Kidney tubule cell (primary cell): ENCODE measurements at regions not wholly inside any gene's neighbourhood (a gene's known extent, or its start where the extent isn't known, plus 50 kb on each side); places are given as distances from the start of the nearest gene placed in this dataset.
"Not testable (repeated sequence)": the region's sequence is repeated elsewhere in the genome, so short reads cannot be mapped to it uniquely, and the experiment has no call there.

Source experiments
- DNase-seq: peaks from one replicate; pipeline ENCODE4 v3.0.0-alpha.2; 2018; ENCODE audit warnings: low spot score

DNA sequence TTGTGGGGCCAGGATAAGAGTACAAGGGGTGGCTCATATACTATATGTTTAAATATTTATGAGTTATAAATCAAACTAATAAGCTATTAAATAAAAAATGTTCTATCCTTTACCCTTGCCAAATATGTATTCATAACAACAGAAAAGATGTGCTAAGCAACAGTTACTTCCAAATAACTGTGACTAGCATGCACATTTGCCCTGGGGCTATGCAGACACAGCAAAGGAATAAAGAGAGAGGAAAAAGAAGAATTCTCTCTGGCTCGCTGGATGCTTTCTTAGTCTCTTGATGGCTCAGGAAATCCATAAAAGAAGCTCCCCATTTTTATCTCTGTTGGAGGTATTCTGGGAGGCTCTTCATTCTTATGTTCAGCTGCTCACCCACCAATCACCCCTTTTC, 182.4 kb upstream of the ATP10B start:
- DNase-seq, result no peak

GRCh38 chr5:161030229-161030628, 178.2 kb upstream of the ATP10B start:
- no peak for DNase-seq

DNA sequence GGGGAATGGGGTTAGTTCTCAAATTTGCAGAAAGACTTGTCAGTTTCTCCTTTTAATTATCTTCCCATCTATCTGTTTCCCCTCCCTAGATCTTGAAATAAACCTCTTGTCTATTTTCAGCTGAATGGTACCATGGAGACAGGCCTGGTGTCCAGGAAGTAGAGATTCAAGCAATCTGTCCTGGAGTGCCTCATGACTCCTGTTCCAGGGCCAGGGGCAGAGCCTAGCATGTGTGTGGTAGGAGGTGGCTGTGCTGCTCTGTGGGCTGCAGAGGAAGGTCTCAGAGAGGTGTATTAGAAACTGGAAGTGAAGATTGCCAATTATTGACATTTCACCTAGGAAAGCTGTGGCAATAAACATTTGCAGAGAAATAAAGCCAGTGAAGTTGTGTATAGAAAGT, 175.8 kb upstream of the ATP10B start:
- DNase-seq, result no peak

GRCh38 chr5:161023551-161023950, 171.5 kb upstream of the ATP10B start:
- DNase-seq, result no peak

- DNase-seq, result no peak
Measured at GRCh38 chr5:161022151-161022550, 170.1 kb upstream of the ATP10B start.

GRCh38 chr5:161009817-161010216, 157.8 kb upstream of the ATP10B start:
- DNase-seq, result no peak

DNA sequence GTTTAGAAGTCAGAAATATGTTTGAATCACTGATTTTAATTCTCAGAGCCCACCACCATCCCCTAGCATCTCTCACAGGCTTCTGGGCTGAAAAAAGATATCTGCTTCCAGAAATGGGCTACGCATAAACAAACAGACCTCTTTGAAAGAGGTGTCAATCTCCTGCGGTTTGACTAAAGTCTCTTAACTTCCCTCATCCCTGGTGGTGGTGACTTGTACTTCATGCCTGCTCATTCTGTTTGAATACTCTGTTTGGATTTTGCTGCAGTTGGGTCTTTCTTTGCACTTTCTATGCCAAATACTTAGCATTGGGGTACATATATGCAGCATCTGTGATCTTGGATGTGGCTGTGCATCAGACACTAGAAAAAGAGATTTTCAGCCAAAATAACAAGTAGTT, 157.2 kb upstream of the ATP10B start:
- no peak for DNase-seq

DNA sequence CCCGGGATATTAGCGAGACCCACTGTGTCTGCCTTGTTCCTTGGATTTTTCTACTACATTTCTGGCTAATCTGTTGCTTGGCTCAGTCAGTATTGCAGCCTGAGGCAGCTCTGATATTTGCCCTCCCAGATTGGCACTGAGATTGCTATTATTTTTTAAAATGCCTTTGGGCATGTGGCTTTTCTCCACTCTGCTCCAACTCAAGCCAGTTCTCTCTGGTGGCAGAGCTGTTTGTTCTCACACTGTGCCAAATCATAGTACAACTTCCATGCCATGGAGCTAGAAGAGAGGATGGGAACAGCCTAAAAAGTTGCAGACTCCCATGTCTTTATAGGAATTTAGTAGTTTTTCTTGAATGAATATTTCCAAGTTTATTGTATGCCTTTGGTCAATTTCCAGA, 155.9 kb upstream of the ATP10B start:
- no peak for DNase-seq

GRCh38 chr5:161002571-161003074, 150.6 kb upstream of the ATP10B start:
- DNase-seq, result no peak

GRCh38 chr5:161001604-161002003, 149.6 kb upstream of the ATP10B start:
- DNase-seq, result no peak

DNA sequence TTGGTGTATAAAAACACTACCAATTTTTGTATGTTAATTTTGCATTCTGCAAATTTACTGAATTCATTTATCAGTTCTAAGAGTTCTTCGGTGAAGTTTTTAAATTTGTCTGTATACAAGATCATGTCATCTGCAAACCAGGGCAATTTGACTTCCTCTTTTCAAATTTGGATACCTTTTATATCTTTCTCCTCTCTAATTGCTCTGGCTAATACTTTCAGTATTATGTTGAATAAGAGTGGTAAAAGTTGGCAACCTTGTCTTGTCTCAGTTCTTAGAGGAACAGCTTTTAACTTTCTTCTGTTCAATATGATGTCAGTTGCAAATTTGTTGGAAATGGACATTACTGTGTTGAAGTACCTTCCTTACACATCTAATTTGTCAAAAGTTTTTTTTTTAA, 149.1 kb upstream of the ATP10B start:
- DNase-seq, result not testable (repeated sequence)

DNA sequence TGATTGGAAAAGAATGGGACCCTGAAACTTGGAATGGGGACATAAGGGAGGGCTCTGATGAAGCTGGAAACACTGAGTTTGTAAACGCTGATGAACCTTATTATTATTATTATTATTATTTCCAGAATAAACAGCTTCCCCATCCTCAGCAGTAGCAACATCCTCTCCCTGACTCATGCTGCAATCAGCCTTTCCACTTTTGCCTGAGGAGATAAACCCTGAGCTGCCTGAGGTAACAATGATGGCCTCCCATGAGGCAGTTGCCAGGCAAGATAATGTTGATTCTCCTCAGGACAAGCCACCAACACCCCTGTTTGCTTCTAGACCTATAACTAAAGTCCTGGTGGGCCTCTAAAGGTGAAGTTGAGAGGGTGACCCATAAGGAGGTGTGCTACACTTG, 139.2 kb upstream of the ATP10B start:
- DNase-seq, result no peak

GRCh38 chr5:160979385-160979784, 127.4 kb upstream of the ATP10B start:
- no peak for DNase-seq

DNA sequence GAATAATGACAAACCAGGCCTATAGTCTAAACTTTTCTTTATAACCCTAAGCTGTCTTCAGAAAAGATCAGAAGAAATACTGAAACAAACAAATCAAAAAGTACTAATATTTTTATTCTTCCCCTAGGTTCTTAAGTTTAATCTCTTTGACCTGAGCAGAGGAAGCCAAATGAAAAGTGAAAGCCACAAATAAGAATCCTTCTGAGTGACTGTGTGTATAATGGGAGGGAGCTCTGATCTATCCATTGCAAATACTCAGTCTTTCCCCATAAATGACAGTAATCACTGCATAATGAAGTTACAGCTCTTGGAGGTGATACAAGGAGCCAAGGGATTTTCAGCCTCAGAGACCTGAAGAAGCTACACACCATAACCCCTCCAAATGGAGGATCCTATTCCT, 126.9 kb upstream of the ATP10B start:
- DNase-seq, result peak; percentile 17

- DNase-seq, result peak; percentile 17
Measured at GRCh38 chr5:160976181-160976580, 124.2 kb upstream of the ATP10B start.

DNA sequence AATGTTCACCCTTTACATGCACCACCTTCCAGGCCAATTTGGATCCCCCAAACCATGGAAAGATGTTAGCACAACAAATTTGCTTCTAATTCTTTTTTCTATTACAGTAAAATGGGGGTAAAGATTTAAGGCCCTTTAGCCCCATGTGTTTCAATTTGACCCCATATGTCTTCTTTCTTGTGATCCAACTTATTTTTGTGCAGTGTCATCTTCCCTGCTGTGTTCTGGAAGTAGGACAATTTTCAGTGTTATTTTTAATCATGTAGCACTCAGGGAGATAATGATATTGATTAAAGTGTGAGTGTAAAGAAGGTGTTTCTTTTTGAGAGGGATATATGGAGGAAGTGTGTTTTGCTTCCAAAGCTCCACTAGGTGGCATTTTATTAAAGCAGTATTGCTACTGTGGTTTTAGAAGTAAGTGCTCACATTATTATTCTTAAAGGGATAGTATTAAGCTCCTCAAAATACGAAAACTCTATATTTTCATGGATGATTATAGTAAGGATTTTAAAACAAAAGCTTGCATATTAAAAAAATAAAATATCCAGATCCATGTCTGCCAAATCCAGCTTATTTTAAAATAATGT, 118.7 kb upstream of the ATP10B start:
- peak; percentile 27 for DNase-seq

DNA sequence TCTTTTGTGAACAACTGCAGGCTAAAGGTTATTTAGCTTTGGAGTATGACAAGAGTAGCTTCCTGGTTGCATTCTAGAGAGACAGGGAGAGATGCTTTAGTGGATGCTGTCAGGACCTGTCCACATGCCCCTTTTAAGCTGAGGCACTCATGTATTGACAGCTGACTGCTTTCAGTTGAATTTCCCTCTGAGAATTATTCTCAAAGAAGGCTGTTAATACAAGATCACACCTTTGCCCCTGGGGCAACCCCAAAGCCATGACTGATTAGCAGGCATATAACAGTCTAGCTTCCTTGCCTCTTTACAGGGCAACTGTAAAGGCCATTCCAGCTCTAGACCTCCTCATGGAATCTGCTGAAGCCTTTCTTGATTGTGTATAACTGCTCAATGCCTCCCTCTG, 117.6 kb upstream of the ATP10B start:
- DNase-seq, result no peak

GRCh38 chr5:160968480-160968879, 116.5 kb upstream of the ATP10B start:
- no peak for DNase-seq

GRCh38 chr5:160966921-160967320, 114.9 kb upstream of the ATP10B start:
- DNase-seq, result no peak

DNA sequence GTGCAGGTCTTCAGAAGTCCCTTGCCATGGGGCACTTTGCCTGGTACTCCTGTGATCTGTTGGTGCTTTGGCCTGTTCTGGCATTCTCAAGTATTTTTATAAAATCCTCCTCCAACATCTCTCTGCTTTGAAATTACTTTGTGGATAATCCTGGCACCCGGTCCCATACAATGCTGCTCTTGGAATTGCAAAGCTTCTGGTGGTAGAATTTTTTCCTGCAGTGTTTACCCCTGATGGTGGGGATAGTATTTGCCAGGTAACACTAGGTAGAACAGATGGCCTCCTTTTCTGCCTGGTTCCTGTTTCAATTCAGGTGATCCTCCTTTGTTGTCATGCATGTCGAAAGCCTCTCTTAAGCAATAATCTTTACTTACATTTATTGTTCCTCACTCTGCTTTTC, 109.8 kb upstream of the ATP10B start:
- no peak for DNase-seq

DNA sequence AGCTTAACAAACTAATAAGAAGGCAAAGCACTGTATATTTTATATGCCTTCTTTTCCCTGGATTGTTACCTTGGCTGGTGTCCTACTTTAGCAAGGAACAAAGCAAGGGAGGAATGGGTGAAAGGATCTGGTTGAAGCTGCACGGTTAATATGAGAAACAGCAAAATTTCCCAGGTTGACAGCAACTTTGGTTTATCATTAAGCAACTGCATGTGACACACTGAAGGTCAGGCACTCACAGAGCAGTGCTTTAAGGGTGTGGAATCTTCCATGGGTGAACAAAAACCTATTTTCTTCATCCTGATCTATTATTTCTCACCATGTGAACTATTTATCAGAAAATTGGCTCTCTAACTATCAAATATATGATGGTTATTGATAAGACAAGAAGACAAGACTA, 109.0 kb upstream of the ATP10B start:
- peak; percentile 38 for DNase-seq

- no peak for DNase-seq
Measured at GRCh38 chr5:160960592-160960991, 108.6 kb upstream of the ATP10B start.

- DNase-seq, result peak; percentile 91
Measured at GRCh38 chr5:160959804-160960203, 107.8 kb upstream of the ATP10B start.

GRCh38 chr5:160957312-160957861, 105.4 kb upstream of the ATP10B start:
- DNase-seq, result no peak
